NCI-H526 treated with DMSO at 0.1 percent for 48 hours (cell line): ENCODE measurements at regions not wholly inside any gene's neighbourhood (a gene's known extent, or its start where the extent isn't known, plus 50 kb on each side); places are given as distances from the start of the nearest gene placed in this dataset.

Experiments
- DNase-seq: peaks from one replicate; lab custom pipeline; 2025; lab: John Stamatoyannopoulos, UW

DNA sequence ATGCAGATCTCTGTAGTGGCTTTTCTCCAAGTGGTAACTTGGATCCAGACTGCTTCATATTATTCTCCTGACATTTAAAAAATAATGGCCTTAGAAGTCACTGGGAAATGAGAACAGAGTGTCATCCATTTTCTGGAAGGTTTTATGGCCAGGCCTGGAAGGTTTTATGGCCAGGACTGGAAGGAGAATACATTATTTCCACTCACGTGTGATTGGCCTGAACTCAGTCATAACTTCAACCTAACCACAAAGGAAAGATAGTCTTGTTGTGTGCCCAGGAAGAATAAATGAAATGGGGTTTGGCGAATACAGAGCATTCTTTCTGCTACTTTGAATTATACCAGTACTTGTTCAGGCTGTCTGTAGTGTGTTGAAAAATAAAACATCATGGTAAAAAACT, 360.9 kb downstream of the GPAM start:
- DNase-seq: no peak

DNA sequence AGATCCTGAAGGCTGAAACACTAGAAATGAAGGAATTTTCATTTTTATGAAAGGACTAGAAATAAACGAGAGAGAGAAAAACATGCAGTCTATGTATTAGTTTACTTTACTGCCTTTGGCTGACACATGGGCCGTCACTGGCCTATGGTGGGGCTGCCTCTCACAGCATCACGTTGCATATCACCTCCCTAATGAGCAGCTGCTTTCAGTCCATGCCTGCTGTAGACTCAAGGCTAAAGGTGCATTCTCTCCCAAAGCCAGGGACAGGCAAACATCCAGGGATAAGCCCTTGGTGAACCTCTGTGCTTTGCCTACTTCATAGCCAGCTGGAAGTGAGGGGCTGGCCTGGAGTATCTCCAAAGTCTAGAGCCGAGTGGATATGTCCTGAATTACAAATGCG, 359.4 kb downstream of the GPAM start:
- DNase-seq: no peak

DNA sequence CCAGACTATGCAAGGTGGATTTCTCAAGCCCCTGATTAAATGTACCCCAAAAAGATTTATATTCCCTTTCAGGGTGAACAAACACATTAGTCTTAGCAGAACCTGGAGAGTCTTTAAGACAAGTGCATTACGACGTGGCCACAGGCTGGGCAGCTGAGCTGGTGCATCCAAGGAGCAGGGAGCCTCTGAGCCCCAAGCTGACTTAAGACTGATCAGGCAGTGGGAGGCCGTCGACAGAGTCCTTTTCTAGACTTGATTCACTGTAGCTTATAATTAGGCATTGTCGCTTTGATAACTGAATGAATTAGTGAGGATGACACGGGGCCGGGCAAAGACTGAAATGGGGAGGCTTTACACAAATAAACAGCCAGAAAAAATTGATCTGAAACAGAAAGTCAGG, 353.2 kb downstream of the GPAM start:
- DNase-seq: no peak

DNA sequence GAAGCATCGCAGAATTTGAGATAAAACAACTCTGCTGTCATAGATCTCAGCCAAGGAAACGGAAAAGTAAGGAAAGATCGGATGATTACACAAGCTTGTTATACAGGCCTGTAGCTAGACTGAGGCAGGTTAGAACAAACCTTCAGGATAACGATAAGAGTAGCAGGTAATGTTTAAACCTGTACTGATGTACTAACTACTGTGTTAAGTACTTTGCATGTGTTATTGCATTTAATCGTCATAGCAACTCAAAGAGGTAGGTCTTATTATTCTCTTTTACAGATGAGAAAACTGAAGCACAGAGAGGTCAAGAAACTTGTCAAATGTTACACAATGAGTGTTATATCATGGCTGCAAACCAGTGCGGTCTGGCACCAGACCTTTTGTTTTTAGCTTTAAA, 352.5 kb downstream of the GPAM start:
- no peak for DNase-seq

DNA sequence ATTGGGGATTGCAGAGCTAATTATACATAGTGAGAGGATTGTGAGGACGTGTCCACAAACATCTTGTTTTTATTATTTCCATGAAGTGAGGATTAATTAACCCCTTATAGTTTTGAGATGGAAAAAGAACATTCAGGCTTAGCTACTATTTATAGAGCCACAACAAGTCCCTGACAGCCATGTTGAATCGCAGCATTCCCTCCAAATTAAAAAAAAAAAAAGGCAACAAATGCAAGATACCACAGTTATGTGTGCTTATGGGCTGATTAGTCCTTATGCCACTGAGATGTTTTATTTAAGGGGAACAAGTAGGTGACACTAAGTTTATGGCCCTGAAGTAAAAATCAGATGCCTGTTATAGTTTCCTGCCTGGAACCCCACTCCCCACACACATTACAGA, 350.3 kb downstream of the GPAM start:
- DNase-seq: no peak

DNA sequence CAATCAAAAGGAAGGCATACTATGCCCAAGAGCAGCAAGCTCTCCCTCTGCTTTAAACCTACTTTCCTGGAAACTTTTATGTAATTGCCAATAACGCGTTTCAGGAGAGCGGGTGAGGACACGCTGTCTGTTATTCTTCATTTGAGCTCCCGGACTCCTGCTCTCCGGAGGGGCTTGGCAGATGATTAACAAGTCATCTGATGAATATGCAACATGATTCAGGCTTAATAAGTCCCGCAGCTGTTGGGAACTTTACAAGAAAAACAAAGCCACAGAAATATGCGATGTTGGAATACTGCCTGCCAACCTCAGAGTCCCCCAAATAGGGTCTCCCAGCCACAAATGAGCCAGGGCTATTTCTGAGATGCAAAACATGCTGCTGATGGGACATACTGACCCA, 348.0 kb downstream of the GPAM start:
- DNase-seq: no peak

DNA sequence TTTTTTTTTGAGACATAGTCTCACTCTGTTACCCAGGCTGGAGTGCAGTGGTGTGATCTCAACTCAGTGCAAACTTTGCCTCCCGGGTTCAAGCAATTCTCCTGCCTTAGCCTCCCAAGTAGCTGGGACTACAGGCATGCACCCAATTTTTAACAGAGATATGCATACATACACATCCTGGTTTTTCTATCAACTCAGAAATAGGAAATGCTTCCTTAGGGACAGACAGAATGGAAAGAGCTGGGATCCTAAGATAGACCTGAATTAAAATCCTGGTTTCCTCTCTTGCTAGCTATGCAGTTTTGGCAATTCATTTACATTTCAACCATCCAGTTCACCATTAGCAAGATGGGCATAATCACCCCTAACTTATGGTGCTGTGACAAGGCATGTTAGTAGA, 347.5 kb downstream of the GPAM start:
- DNase-seq: no peak

DNA sequence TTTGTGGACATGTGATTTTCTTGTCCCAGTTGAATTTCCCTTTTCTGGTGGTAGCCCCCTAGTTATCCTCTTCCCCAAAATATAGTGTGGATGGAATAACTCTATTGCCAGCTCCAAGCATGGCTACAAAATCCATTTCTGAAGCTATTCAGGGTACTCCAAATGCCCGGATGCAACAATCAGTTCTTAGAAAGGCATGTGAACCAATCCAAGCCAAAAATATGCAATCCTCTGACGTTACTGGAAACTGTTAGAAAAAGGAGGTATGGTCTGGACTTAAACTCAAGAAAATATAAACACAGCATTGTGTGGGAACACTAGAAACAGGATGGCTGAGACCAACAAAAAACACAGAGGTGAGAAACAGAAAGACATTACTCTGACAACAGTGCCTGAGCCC, 347.0 kb downstream of the GPAM start:
- DNase-seq: no peak

DNA sequence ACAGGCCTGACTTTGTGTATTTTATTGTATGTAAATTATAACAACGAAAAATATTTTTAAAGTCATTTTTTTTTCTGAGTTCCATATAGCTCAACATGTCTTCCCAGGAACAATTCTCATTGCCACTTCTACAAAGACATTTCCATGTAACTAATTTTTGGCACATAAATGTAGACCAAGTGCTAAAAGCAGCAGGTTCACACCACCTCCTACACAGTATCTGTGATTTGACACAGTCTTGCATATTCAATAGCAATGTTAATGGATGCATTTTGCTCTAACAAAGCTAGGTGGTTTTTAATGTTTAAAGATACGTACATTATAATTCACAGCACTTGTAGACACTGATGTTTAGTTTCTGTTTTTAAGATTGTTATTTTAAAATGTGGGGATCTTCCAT, 346.5 kb downstream of the GPAM start:
- DNase-seq: no peak

DNA sequence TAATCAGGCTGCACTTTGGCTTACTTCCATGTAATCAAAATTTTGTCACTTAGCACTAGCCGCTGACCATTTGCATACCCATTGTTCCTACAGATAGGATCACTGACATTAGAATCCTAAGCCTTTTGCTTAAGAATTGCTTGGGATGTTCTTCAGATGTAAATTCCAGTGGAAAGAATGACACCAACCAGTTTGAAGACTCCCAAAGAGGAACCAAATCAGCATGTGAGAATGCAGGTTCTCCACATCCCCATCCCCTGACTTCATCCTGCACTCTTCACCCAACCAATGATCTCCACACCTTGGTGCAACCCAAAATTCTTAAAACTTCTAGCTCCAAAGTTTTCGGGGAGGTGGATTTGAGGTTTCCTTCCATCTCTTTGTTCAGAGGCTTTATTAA, 345.6 kb downstream of the GPAM start:
- no peak for DNase-seq

DNA sequence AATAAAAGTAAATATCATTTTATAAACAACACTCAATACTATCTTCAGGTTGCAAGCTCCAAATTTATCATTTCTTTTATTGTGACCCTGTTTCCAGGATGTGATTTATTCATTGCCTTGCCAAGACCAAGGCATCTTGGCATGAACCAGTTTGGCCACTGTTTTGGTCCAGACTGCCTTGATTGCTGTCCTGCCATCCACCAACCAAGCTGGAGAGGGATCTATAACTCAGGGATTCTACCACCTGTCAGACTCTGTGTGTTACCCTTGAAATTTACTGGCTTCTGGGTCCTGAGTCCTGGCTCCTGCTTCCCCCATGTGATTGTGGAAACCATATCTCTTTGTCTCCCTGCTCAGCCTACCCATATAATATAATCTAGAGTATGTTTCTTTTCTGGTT, 343.0 kb downstream of the GPAM start:
- no peak for DNase-seq

DNA sequence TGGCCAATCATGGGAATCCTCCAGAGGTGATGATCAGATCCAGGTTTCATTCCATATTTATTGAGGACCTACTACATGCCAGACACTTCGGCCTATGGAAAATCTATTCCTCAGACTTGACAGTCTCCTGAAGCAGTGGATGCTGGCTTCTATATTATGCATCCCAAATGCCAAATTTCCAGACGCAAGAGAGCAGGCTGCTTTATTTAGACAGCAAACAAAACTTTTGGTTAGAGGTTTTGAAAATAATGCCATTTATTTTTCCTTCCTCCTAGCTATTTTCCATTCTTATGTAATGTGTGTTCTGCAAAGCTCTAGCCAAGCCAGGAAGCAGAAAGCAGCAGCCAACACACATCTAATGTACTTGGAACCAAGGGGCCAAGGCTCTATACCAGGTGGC, 330.8 kb downstream of the GPAM start:
- DNase-seq: no peak

DNA sequence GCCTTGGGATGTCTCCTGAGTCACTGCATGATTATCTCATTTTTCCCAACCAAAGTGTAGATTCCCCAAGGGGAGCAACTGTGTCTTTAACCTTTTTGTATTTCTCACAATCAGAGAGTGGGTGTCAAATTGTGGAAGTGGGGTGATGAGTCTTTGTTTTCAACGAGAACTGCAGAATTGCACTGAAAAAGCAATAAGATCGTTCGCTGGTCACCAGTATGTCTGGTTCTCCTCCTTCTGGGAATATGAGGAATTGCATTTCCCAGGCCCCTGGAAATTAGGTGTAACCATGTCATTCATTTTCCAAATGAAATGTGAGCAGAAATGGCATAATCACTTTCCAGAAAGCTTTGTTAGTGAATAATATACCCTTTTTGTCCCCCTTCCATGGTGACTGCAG, 326.9 kb downstream of the GPAM start:
- DNase-seq: no peak

DNA sequence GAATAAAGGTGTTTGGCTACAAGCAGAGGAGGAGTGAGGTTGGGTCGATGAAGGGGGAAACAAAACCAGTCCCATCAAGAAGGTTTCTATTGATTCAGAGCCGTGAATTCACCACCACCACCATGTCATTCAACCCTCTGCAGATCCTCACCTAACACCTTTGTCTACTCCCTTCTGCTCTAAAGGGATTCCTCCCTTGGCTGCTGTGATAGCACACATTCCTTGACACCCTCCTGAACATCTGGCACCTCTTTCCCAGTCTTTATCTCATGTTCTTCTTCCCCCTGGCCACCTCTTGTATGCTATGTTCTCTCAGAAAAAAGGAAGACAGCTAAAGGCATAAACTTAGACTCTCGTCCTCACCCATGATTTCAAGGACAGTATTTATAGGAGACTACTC, 318.0 kb downstream of the GPAM start:
- no peak for DNase-seq

DNA sequence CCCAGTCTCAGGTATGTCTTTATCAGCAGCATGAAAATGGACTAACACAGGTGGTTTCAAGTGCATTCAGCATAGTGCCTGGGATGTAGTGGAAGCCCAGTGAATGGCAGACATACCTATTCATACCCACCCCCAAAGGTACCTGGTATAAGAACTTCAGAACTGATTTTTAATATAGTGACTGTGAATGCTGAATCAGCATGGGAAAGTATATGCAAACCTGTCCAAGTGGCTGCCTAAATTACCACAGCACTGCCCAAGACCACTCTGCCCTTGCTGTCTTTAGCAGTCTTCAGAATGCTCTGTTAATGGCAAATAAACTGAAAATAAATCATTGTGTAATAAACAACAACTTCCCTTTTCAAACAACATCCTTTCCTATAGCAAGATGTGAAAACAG, 312.1 kb downstream of the GPAM start:
- no peak for DNase-seq

DNA sequence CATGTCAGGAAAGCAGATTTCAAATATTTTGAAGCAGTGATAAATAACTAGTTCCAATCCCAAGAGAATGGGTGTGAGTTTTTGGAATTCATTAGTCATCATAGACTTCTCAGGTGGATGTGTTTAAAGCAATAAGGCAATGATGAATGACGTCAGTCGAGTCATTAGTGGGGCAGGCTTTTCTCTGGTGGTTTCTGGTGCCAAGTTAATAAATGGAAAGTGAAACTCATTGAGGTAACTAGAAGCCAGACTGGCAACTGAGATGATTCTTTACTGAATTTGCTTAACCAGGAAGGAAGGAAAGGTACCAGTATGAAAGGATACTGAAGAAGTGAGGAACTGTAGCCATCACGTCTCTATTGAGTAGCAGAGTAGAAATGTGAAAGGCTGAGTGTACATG, 311.0 kb downstream of the GPAM start:
- DNase-seq: no peak

DNA sequence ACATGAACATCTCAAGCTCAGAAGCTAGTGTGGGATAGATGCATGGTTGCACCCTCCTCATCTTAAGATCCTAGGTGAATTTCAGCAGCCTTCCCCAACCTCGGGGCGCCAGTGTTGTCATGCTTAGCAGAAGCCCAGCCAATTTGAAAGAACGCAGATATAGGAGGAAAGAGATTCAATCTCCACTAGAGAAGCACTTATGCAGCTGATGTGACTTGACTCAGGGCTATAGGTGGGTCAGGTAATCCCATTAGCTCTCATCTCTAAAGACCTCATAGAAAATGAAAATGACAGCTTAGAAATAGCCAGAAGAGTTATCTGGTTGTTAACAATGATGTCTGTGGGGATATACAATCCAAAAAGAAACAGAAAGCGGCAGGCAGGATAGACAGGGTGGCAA, 310.5 kb downstream of the GPAM start:
- no peak for DNase-seq

DNA sequence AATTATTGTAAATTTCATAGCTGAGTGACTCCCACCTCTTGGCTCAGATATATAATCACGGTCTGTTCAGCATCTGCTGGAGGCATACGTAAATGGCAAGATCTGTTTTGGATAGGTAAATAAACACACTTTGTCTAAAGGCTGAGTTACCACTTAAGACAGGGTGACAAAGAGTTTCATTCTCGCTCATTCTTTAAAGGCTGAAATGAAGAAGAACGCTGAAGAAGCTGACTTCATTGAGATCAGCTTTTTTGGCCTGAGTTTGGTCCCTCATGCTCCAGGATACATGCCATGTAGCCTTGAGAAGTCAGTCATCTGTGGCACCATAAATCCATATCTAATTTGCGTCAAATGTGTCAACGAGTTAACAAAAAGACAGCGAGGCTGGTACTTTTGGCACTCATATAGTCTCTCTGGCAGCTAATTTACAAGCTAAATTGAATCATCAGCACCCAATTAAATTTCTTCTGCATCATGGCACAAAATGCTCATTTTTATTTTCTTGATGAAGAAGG, 309.9 kb downstream of the GPAM start:
- no peak for DNase-seq

DNA sequence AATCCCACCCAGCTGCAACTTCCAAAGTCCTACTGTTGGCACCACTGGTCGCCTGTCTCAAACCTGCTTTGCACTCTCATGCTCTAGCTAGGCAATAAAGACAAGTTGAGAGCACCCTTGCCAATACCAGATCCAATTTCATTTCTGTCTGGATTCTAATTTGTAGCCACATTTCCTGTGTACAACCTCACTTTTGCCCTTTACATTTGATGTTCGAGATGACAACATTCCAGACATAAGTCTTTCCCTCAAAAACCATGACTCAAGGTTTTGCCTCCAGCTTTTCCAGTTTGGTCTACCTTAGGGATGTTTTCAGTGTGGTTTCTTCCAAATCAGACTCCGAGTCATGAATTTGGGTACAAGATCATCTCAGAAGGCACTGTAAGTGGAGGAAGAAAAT, 309.0 kb downstream of the GPAM start:
- DNase-seq: no peak

DNA sequence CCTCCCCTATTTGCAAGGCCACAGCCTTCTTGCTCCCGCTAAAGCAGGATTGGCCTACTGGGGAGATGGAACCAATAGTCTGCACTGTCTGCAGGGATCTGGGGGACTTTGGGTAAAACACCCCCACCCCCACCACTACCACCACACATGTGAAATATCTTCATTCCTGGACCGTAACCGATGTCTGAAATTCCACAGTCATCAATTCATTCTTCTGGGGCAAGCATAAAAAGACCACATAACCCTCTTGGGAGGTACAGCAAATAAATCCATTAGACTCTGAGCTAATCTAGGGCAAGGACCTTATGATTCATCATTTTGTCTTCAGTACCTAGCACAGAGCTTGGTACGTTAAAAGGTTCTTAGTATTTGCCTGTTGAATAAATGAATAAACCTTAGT, 307.8 kb downstream of the GPAM start:
- DNase-seq: no peak

DNA sequence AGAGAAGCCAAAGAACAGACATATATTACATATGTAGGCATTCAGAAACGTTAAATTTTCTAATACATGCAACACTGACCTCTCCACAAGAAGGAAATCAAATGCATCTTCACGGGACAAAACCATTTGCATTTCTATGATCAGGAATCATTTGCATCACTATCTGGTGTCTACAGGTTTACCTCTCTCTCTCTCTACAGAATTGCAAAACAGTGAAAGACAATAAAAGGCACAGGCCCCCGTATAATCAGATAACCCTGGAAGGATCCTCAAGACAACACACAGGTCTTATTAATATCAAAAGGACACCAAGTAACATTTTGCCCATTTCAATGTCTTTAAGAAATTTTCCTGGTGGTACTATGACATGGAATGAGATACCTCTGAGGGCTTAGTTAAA, 306.3 kb downstream of the GPAM start:
- no peak for DNase-seq

DNA sequence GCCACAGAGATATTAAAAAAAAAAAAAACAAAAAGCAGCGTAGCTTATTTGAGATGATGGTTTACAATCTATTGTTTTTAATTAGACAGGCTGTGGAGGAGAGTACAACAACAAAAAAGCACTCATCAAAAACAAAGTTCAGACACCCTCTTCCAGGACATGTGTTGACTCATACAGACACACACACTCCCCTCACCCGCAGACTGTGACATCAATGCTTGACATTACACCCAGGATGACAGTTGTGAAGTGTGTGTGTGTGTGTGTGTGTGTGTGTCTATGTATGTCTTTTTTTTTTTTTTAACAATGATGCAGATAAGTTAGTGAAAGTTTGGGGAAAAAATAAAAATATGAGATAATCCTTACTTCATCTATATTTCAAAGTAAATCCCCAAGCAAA, 303.6 kb downstream of the GPAM start:
- no peak for DNase-seq

DNA sequence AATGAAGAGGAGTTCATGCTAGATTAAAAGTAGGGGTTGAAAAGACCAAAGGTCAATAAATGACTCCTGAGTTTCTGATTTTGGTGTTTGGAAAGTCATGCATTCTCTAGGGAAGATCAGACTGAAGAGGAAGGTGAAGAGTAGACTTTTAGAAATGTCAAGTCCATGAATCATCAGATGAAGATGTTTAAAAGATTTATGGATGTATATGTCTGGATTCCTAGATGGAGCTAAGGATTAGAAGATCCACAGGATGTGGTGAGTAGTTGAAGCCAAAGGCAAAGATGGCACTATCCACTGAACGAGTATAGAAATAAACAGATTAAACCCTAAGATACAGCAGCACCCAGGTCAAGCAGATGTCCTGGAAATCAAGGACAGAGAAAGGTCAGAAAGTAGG, 298.5 kb downstream of the GPAM start:
- no peak for DNase-seq

DNA sequence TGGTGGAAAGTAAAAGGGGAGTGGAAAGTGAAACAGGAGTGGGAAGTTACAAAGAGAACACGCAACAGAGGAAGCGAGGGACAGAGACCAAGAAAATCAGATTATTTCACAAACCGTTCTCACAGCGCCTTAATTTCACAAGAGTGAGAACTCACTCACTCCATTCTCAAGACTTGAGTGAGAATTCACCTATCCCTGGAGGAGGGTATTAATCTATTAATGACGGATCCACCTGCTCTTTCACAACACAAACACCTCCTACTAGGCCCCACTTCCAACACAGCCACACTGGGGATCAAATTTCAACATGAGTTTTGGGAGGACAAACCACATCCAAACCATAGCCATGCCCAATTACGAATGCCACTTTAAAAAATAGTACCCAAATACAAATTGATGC, 297.6 kb downstream of the GPAM start:
- no peak for DNase-seq

DNA sequence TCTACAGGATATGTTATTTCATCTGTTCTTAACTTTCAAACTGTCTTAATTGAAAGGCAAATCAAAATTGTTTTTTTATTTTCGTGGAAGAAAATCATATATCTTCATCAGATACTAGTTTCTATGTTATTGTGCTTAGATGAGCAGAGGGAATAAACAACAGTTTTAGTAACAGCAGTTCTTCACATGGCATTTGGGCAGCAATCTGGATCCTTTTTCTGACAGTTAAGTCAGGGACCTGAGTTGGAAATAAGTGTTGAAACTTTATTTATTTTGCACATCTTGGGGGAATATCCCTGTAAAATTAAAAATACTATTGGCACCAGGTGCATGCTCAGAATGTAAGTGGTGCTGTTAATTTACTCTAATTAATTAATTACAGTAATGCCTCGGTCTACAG, 296.3 kb downstream of the GPAM start:
- no peak for DNase-seq
